ENCODE measurements at regions not wholly inside any gene's neighbourhood (a gene's known extent, or its start where the extent isn't known, plus 50 kb on each side); places are given as distances from the start of the nearest gene placed in this dataset.

DNA sequence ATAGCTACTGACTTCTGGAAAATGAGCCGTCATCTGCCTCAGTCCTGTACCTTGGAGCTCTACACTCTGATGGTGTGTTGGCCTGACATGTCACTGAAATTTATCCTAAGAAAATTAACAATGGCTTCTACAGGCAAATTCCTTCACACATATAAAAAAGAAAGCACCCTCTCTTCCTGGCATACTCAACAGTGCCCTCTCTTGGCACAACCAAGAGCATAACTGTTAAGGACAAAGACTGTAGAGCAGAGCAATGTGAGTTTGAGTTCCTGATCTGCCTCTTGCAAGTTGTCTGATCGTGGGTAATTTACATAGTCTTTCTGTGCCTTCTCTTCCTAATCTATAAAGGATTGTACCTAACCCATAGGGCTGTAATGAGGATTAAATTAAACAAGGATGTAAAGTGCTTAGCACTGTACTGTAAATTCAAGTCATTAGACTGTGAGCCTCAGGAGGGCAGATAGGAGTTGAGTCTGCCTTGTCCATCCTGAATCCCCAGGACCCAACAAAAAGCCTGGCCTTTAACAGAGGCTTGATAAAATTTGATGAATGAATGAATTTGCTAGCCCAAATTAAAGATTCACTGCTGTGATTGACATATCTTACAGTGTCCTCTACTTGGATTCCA is 83.5 kb downstream of the SYF2 start:
- Histone ChIP-seq H3K36me3 (ENCODE audit: control insufficient read depth in 1 of 2, insufficient read depth in 2 of 2, low read length in 2 of 2) (no peaks in the 10 kb centered on the region), H3K4me1 (ENCODE audit: control insufficient read depth in 1 of 2, insufficient read depth in 2 of 2, low read length in 2 of 2) (no peaks in the 10 kb centered on the region), H3K9me3 (ENCODE audit: control insufficient read depth in 1 of 2, low read length in 2 of 2) (peaks cover 0 to 4% of the 10 kb centered on the region in 2 donors), H3K27me3 (ENCODE audit: low read depth, low read length) (peaks cover 4% of the 10 kb centered on the region), H3K4me3 (ENCODE audit: low read depth in 1 of 2, low read length in 2 of 2) (no peak overlapping the region), H3K27ac (ENCODE audit: low read length) (no peak overlapping the region)

DNA sequence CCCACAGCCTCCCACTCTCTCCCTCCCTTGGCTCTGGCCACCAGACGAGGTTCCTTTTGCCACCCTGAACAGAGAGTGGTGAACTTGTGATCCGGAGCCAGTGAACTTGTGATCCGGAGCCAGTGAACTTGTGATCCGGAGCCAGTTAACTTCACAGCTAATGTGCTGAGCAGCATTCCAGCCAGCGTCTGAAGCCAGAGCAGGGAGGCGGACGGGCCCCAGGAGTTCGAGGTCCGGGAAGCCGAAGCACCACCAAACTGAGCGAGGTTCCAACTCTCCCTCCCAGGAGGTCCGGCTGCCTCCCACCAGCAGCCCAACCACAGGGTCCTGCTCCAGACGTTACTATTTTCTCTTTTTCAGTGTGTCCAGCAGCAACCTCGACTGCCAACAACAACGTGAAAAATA is 85.8 kb downstream of the SYF2 start:
- Histone ChIP-seq H3K9me3 (ENCODE audit: control insufficient read depth in 1 of 2, low read length in 2 of 2) (no peaks in the 10 kb centered on the region), H3K36me3 (ENCODE audit: control insufficient read depth in 1 of 2, insufficient read depth in 2 of 2, low read length in 2 of 2) (no peaks in the 10 kb centered on the region), H3K27ac (ENCODE audit: low read length) (no peak overlapping the region), H3K4me3 (ENCODE audit: low read depth in 1 of 2, low read length in 2 of 2) (no peak overlapping the region), H3K4me1 (ENCODE audit: control insufficient read depth in 1 of 2, insufficient read depth in 2 of 2, low read length in 2 of 2) (no peaks in the 10 kb centered on the region), H3K27me3 (ENCODE audit: low read depth, low read length) (peaks cover 4% of the 10 kb centered on the region)

GRCh38 chr1:25145775-25146393 is 86.4 kb downstream of the SYF2 start:
- Histone ChIP-seq H3K27me3 (ENCODE audit: low read depth, low read length) (peaks cover 4% of the 10 kb centered on the region), H3K4me3 (ENCODE audit: low read depth in 1 of 2, low read length in 2 of 2) (no peak overlapping the region), H3K9me3 (ENCODE audit: control insufficient read depth in 1 of 2, low read length in 2 of 2) (no peaks in the 10 kb centered on the region), H3K36me3 (ENCODE audit: control insufficient read depth in 1 of 2, insufficient read depth in 2 of 2, low read length in 2 of 2) (no peaks in the 10 kb centered on the region), H3K4me1 (ENCODE audit: control insufficient read depth in 1 of 2, insufficient read depth in 2 of 2, low read length in 2 of 2) (no peaks in the 10 kb centered on the region), H3K27ac (ENCODE audit: low read length) (no peak overlapping the region)

GRCh38 chr1:25140073-25140797 is 92.1 kb downstream of the SYF2 start:
- H3K4me3 ChIP-seq (ENCODE audit: low read depth in 1 of 2, low read length in 2 of 2) = no peak overlapping the region
- H3K9me3 ChIP-seq (ENCODE audit: control insufficient read depth in 1 of 2, low read length in 2 of 2) = no peaks in the 10 kb centered on the region
- H3K27ac ChIP-seq (ENCODE audit: low read length) = no peak overlapping the region
- no peaks in the 10 kb centered on the region for H3K4me1 ChIP-seq (ENCODE audit: control insufficient read depth in 1 of 2, insufficient read depth in 2 of 2, low read length in 2 of 2)
- H3K36me3 ChIP-seq (ENCODE audit: control insufficient read depth in 1 of 2, insufficient read depth in 2 of 2, low read length in 2 of 2) = no peaks in the 10 kb centered on the region
- no peaks in the 10 kb centered on the region for H3K27me3 ChIP-seq (ENCODE audit: low read depth, low read length)

DNA sequence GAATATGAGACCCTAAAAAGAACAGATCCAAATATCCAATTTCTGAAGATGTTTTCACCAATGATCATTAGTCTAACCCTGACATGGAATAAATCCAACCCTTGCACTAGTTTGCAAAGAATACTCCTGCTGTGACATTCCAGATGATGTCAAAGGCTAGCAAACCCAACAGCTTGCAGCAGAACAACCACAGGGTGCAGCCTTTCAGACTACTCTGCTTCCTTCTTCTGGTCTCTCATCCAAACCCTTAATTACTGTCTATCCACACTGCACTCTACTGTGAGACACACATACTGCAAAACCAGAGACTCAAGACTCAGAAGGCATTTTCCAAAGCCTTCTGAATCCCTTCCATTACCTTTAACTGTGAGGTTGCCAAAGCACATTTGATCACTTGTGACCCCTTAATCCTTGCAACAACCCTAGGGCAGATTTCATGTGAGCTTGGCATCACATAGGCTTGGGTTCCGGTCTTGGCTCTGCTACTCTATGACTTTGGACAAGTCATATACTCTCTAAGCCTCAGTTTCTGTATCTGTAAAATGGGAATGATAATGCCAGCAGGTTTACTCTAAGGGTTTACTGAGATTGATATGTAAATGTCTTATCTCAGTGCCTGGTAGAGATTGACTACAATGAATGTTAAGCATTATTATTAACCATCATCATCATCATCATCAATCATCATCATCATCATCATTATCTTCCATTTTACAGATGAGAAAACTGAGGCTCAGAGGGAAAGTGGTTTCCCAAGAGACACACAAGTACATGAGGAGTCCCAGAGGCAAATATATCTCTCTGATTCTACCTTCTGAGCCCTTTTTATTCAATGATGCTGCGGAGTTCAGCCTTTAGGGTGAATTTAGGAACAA is 94.5 kb downstream of the SYF2 start:
- H3K27ac ChIP-seq (ENCODE audit: low read length) = no peak overlapping the region
- no peaks in the 10 kb centered on the region for H3K36me3 ChIP-seq (ENCODE audit: control insufficient read depth in 1 of 2, insufficient read depth in 2 of 2, low read length in 2 of 2)
- no peak overlapping the region for H3K4me3 ChIP-seq (ENCODE audit: low read depth in 1 of 2, low read length in 2 of 2)
- no peaks in the 10 kb centered on the region for H3K27me3 ChIP-seq (ENCODE audit: low read depth, low read length)
- no peaks in the 10 kb centered on the region for H3K4me1 ChIP-seq (ENCODE audit: control insufficient read depth in 1 of 2, insufficient read depth in 2 of 2, low read length in 2 of 2)
- H3K9me3 ChIP-seq (ENCODE audit: control insufficient read depth in 1 of 2, low read length in 2 of 2) = no peaks in the 10 kb centered on the region

DNA sequence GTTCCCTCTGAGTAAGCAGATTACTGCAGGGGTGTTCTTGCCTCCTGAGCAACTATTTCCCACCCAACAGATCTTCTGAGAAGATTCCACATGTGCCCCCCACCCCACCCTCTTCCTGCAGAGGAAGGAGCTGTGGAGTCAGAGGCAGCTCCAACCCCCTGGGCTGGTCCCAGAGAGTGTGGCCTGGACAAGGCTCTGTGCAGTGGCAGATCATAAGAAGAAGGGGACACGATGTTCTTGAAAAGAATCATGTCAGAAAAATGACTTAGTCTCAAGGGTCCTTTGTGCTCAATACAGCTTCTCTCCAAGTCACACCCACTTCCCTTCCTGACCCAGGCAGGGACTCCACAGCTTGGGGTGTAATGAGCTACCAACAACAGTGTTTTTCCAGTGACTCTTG is 95.2 kb downstream of the SYF2 start:
- H3K27ac ChIP-seq (ENCODE audit: low read length) = no peak overlapping the region
- H3K4me1 ChIP-seq (ENCODE audit: control insufficient read depth in 1 of 2, insufficient read depth in 2 of 2, low read length in 2 of 2) = no peaks in the 10 kb centered on the region
- H3K36me3 ChIP-seq (ENCODE audit: control insufficient read depth in 1 of 2, insufficient read depth in 2 of 2, low read length in 2 of 2) = no peaks in the 10 kb centered on the region
- H3K4me3 ChIP-seq (ENCODE audit: low read depth in 1 of 2, low read length in 2 of 2) = no peak overlapping the region
- H3K9me3 ChIP-seq (ENCODE audit: control insufficient read depth in 1 of 2, low read length in 2 of 2) = no peaks in the 10 kb centered on the region
- no peaks in the 10 kb centered on the region for H3K27me3 ChIP-seq (ENCODE audit: low read depth, low read length)

- Histone ChIP-seq H3K27ac (ENCODE audit: low read length) (no peak overlapping the region), H3K4me1 (ENCODE audit: control insufficient read depth in 1 of 2, insufficient read depth in 2 of 2, low read length in 2 of 2) (no peaks in the 10 kb centered on the region), H3K4me3 (ENCODE audit: low read depth in 1 of 2, low read length in 2 of 2) (no peak overlapping the region), H3K9me3 (ENCODE audit: control insufficient read depth in 1 of 2, low read length in 2 of 2) (no peaks in the 10 kb centered on the region), H3K36me3 (ENCODE audit: control insufficient read depth in 1 of 2, insufficient read depth in 2 of 2, low read length in 2 of 2) (no peaks in the 10 kb centered on the region), H3K27me3 (ENCODE audit: low read depth, low read length) (no peaks in the 10 kb centered on the region)
Measured at GRCh38 chr1:25135909-25136308, 96.4 kb downstream of the SYF2 start.

DNA sequence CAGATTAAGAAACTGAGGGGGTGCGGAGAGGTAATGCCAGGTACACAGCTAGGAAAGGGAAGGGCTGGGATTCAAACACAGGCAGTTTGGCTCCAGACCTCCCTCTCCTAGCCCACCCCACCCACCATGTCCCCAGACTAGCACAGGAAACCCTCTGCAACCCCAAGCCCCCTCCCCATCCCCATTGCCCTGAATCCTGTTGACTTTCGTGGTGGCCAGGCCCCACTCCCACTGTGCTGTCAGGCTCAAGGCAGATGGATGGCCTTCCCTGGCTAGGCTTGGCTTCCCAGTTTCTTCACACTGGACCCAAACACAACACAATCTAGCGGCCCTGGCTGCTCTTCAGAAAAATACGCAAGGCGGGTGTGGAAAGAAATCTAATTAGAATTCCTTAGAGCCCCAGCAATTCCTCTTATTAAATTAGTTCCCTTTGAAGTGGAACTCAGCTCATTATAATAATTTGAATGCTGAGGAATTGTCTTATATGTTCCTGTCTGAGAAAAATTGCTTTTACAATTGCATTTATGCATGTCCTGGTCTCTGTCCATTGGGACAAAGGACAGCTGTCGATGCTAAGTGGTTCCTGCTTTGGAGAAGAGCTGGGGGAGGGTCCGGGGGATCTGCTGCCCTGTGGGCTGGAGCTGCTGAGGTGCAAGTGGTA is 97.4 kb downstream of the SYF2 start:
- no peaks in the 10 kb centered on the region for H3K4me1 ChIP-seq (ENCODE audit: control insufficient read depth in 1 of 2, insufficient read depth in 2 of 2, low read length in 2 of 2)
- H3K36me3 ChIP-seq (ENCODE audit: control insufficient read depth in 1 of 2, insufficient read depth in 2 of 2, low read length in 2 of 2) = no peaks in the 10 kb centered on the region
- H3K9me3 ChIP-seq (ENCODE audit: control insufficient read depth in 1 of 2, low read length in 2 of 2) = no peaks in the 10 kb centered on the region
- H3K4me3 ChIP-seq (ENCODE audit: low read depth in 1 of 2, low read length in 2 of 2) = no peak overlapping the region
- H3K27ac ChIP-seq (ENCODE audit: low read length) = no peak overlapping the region
- H3K27me3 ChIP-seq (ENCODE audit: low read depth, low read length) = no peaks in the 10 kb centered on the region

- Histone ChIP-seq H3K27me3 (ENCODE audit: low read depth, low read length) (no peaks in the 10 kb centered on the region), H3K4me1 (ENCODE audit: control insufficient read depth in 1 of 2, insufficient read depth in 2 of 2, low read length in 2 of 2) (no peaks in the 10 kb centered on the region), H3K9me3 (ENCODE audit: control insufficient read depth in 1 of 2, low read length in 2 of 2) (no peaks in the 10 kb centered on the region), H3K27ac (ENCODE audit: low read length) (no peak overlapping the region), H3K4me3 (ENCODE audit: low read depth in 1 of 2, low read length in 2 of 2) (no peak overlapping the region), H3K36me3 (ENCODE audit: control insufficient read depth in 1 of 2, insufficient read depth in 2 of 2, low read length in 2 of 2) (no peaks in the 10 kb centered on the region)
Measured at GRCh38 chr1:25134307-25134706, 98.0 kb downstream of the SYF2 start.

DNA sequence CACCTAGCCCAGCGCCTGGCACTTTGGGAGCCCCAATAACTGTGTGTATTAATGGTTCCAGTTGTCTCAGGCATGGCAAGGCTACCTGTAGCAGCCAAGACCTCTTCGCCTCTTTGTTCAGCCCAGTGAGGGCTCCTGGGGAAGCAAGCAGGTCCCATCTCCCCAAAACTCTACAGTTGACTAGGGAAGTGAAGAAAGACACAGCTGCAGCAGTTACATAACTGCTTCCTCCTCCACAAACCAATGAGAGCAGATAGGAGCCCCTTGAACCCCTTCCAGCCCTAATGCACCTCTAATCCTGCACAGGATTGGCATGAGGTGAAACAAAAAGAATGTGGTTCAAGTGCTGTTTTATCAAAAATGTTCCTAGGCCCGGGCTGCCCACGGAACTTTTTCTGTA is 100.5 kb downstream of the SYF2 start:
- Histone ChIP-seq H3K4me3 (ENCODE audit: low read depth in 1 of 2, low read length in 2 of 2) (no peak overlapping the region), H3K9me3 (ENCODE audit: control insufficient read depth in 1 of 2, low read length in 2 of 2) (no peaks in the 10 kb centered on the region), H3K4me1 (ENCODE audit: control insufficient read depth in 1 of 2, insufficient read depth in 2 of 2, low read length in 2 of 2) (no peaks in the 10 kb centered on the region), H3K27me3 (ENCODE audit: low read depth, low read length) (no peaks in the 10 kb centered on the region), H3K36me3 (ENCODE audit: control insufficient read depth in 1 of 2, insufficient read depth in 2 of 2, low read length in 2 of 2) (no peaks in the 10 kb centered on the region), H3K27ac (ENCODE audit: low read length) (no peak overlapping the region)

- Histone ChIP-seq H3K27me3 (ENCODE audit: low read depth, low read length) (no peaks in the 10 kb centered on the region), H3K4me1 (ENCODE audit: control insufficient read depth in 1 of 2, insufficient read depth in 2 of 2, low read length in 2 of 2) (no peaks in the 10 kb centered on the region), H3K36me3 (ENCODE audit: control insufficient read depth in 1 of 2, insufficient read depth in 2 of 2, low read length in 2 of 2) (no peaks in the 10 kb centered on the region), H3K4me3 (ENCODE audit: low read depth in 1 of 2, low read length in 2 of 2) (no peak overlapping the region), H3K27ac (ENCODE audit: low read length) (no peak overlapping the region), H3K9me3 (ENCODE audit: control insufficient read depth in 1 of 2, low read length in 2 of 2) (no peaks in the 10 kb centered on the region)
Measured at GRCh38 chr1:25130895-25131294, 101.4 kb downstream of the SYF2 start.

Data from muscle layer of duodenum (tissue), 2 donors.